Keratinocyte (primary cell): ENCODE measurements at regions not wholly inside any gene's neighbourhood (a gene's known extent, or its start where the extent isn't known, plus 50 kb on each side); places are given as distances from the start of the nearest gene placed in this dataset.

ENCODE experiments used
- DNase-seq: peaks from one replicate; pipeline ENCODE4 v3.0.0-alpha.2; 2011; ENCODE audit warnings: low read depth, missing footprints, low spot score
- FAIRE-seq: peaks from 2 replicates; lab custom pipeline; 2011; peaks lifted over from hg19 to GRCh38; lab: Jason Lieb, UNC
- H2AFZ ChIP-seq: 2 replicates; pipeline ENCODE4 v1.6.0; 2012; ENCODE audit warnings: low read length, control low read depth, inconsistent platforms; ENCODE audit not compliant: control insufficient read depth
- H3K27ac ChIP-seq: 2 replicates; pipeline ENCODE4 v1.5.1; 2011; ENCODE audit warnings: low read length; ENCODE audit not compliant: control insufficient read depth, insufficient read depth
- H3K27me3 ChIP-seq: 3 replicates; pipeline ENCODE4 v1.6.0; 2011; ENCODE audit warnings: low read length; ENCODE audit not compliant: control insufficient read depth, insufficient read depth; ENCODE audit errors: extremely low read depth
- H3K36me3 ChIP-seq, 2 experiments: 2 replicates in 1 of 2; 3 replicates in 1 of 2; pipeline ENCODE4 v1.5.1; 2011; ENCODE audit warnings: low read length in 2 of 2, mild to moderate bottlenecking in 1 of 2; ENCODE audit not compliant: control insufficient read depth in 2 of 2, insufficient read depth in 2 of 2; ENCODE audit errors: extremely low read depth in 1 of 2
- H3K4me1 ChIP-seq: 3 replicates; pipeline ENCODE4 v1.5.1; 2011; ENCODE audit warnings: low read length; ENCODE audit not compliant: control insufficient read depth, insufficient read depth; ENCODE audit errors: extremely low read depth
- H3K4me2 ChIP-seq: 3 replicates; pipeline ENCODE4 v1.6.0; 2011; ENCODE audit warnings: low read depth, low read length; ENCODE audit not compliant: control insufficient read depth, insufficient read depth; ENCODE audit errors: extremely low read depth
- H3K4me3 ChIP-seq, 3 experiments: fragments of 200-600 bp in 1 of 3; sonication (generic) in 1 of 3; 2 replicates in 2 of 3; 3 replicates in 1 of 3; pipeline ENCODE4 v1.5.1; 2011 to 2016; ENCODE audit warnings: low read length in 3 of 3, mild to moderate bottlenecking in 3 of 3, control low read depth in 2 of 3, inconsistent platforms in 1 of 3, low read depth in 1 of 3, mixed read lengths in 1 of 3, mixed run types in 1 of 3, moderate library complexity in 1 of 3; ENCODE audit not compliant: control insufficient read depth in 2 of 3, insufficient read depth in 2 of 3; ENCODE audit errors: extremely low read depth in 1 of 3
- H3K79me2 ChIP-seq: 2 replicates; pipeline ENCODE4 v1.6.0; 2012; ENCODE audit warnings: low read length; ENCODE audit not compliant: control insufficient read depth, insufficient read depth
- H3K9ac ChIP-seq: 3 replicates; pipeline ENCODE4 v1.6.0; 2011; ENCODE audit warnings: low read length; ENCODE audit not compliant: control insufficient read depth, insufficient read depth; ENCODE audit errors: extremely low read depth
- H3K9me1 ChIP-seq: 3 replicates; pipeline ENCODE4 v1.6.0; 2011; ENCODE audit warnings: low read length; ENCODE audit not compliant: control insufficient read depth, insufficient read depth; ENCODE audit errors: extremely low read depth
- H3K9me3 ChIP-seq: 2 replicates; pipeline ENCODE4 v1.5.1; 2012; ENCODE audit warnings: low read depth, low read length; ENCODE audit not compliant: control insufficient read depth
- H4K20me1 ChIP-seq: 3 replicates; pipeline ENCODE4 v1.6.0; 2011; ENCODE audit warnings: low read length; ENCODE audit not compliant: control insufficient read depth, insufficient read depth; ENCODE audit errors: extremely low read depth
- EZH2 ChIP-seq: IDR thresholded peaks from one replicate; pipeline ENCODE4 v1.6.1; 2012; ENCODE audit warnings: inconsistent platforms, mild to moderate bottlenecking, low read length, moderate library complexity
- dilution Hi-C: fragments of 300-500 bp; cut with MboI; formaldehyde crosslinking; loops from one replicate; pipeline ENCODE4 v1.7.0; 2020; ENCODE audit warnings: low sequenced_read_pairs; ENCODE audit not compliant: extremely low pct_ligation_motif_present
- TF ChIP-seq, protein P1 (sequence below), 3 experiments: IDR thresholded peaks in 1 of 3; conservative IDR thresholded peaks in 1 of 3; optimal IDR thresholded peaks in 1 of 3; 2 replicates in 2 of 3; 3 replicates in 1 of 3; pipeline versions ENCODE3 to v1.5.1; 2011; ENCODE audit warnings: low read length in 3 of 3, mild to moderate bottlenecking in 3 of 3, moderate library complexity in 2 of 3, control low read depth in 1 of 3, inconsistent platforms in 1 of 3; ENCODE audit not compliant: insufficient read depth in 2 of 3; ENCODE audit errors: extremely low read depth in 1 of 3

DNA sequence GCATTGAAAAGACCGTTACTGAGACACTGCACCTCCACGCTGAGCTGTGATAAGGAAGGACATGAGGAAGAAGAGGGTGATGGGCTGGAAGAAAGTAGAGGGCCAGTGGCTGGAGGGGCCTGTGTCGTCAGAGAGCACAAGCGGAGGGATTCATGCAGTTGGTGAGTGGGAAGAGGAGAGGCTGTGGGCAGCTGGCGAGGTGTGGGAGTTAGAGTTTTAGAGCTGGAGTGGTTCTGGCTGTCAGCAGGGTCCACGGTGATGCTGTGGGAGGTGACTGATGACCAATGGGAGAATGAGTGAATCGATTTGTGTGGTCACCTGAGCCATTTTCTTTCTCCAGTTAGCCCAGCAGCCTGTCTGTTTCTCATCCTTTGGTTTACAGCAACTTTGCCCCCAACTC lies 66.2 kb upstream of the SLC2A1 start:
- no peak for DNase-seq
- TF ChIP-seq, protein P1, sequence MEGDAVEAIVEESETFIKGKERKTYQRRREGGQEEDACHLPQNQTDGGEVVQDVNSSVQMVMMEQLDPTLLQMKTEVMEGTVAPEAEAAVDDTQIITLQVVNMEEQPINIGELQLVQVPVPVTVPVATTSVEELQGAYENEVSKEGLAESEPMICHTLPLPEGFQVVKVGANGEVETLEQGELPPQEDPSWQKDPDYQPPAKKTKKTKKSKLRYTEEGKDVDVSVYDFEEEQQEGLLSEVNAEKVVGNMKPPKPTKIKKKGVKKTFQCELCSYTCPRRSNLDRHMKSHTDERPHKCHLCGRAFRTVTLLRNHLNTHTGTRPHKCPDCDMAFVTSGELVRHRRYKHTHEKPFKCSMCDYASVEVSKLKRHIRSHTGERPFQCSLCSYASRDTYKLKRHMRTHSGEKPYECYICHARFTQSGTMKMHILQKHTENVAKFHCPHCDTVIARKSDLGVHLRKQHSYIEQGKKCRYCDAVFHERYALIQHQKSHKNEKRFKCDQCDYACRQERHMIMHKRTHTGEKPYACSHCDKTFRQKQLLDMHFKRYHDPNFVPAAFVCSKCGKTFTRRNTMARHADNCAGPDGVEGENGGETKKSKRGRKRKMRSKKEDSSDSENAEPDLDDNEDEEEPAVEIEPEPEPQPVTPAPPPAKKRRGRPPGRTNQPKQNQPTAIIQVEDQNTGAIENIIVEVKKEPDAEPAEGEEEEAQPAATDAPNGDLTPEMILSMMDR (optimal IDR thresholded peaks at IDR 0.05 in 1 of 3, IDR thresholded peaks at IDR 0.05 in 1 of 3, conservative IDR thresholded peaks at IDR 0.05 in 1 of 3; ENCODE audit: extremely low read depth in 1 of 3, insufficient read depth in 2 of 3, low read length in 3 of 3), result no peak
- TF ChIP-seq EZH2, result no peak
- no peaks in the 10 kb centered on the region for H4K20me1 ChIP-seq
- H3K4me2 ChIP-seq, result no peak overlapping the region
- H3K4me1 ChIP-seq, result peaks cover 33% of the 10 kb centered on the region
- no peaks in the 10 kb centered on the region for H3K27me3 ChIP-seq
- no peaks in the 10 kb centered on the region for H3K9me3 ChIP-seq
- no peaks in the 10 kb centered on the region for H3K36me3 ChIP-seq
- H3K9ac ChIP-seq, result no peak overlapping the region
- H3K79me2 ChIP-seq, result no peaks in the 10 kb centered on the region
- no peak overlapping the region for H3K4me3 ChIP-seq
- H2AFZ ChIP-seq, result no peak overlapping the region
- no peak overlapping the region for H3K27ac ChIP-seq
- dilution Hi-C loops, result no loop called here
- peaks cover 2% of the 10 kb centered on the region for H3K9me1 ChIP-seq
- FAIRE-seq, result no peak

DNA sequence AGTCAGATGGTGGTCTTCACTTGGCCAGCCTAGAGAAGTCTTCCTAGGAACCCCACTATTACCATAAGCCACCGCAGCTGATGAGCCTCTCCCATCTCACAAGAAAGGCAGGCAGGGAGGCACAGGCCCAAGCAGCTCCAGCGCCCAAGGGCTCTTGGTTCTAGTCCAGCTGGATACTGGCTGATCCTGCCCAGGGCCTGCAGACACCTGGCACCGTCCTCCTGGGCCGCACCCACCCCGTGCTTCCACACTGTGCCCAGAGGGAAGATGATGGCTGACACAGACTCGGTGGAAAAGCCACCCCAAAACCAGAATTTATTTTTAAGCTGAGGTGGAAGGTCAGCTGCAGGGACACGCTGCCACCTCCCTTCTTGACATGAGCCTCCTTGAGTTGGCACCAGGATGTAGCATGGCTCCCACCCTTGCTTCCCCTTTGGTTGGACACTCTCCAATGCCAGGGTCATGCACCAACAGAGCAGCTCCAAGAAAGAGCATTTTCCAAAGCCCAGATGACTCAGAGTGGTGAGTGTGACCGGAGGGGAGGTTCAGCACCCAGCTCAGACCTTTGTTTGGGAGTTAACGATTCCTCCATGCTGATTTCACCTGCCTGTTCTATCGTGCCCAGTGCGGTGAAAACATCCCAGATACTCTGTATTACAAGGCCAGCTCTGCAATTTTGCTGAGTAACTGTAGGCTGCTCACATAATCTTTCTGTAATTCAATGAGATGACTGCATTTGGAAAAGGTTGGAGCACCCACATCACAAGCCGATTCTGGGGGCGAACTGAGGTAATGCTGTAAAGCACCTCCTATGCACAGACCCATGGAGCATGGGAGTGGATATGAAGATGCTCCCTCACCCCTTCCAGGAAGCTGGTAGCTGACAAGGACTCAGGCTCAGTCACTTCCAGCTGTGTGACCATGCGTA lies 63.1 kb upstream of the SLC2A1 start:
- H3K9me3 ChIP-seq, result no peaks in the 10 kb centered on the region
- peaks cover 45% of the 10 kb centered on the region for H3K4me1 ChIP-seq
- H4K20me1 ChIP-seq, result no peaks in the 10 kb centered on the region
- TF ChIP-seq, protein P1 (optimal IDR thresholded peaks at IDR 0.05 in 1 of 3, IDR thresholded peaks at IDR 0.05 in 1 of 3, conservative IDR thresholded peaks at IDR 0.05 in 1 of 3; ENCODE audit: extremely low read depth in 1 of 3, insufficient read depth in 2 of 3, low read length in 3 of 3), result no peak
- peak overlapping the region in 2 of 3 experiments; percentile 57 to 58 for H3K4me3 ChIP-seq
- peak overlapping the region; percentile 92 for H3K27ac ChIP-seq
- H3K79me2 ChIP-seq, result no peaks in the 10 kb centered on the region
- H3K9ac ChIP-seq, result peak overlapping the region; percentile 51
- H2AFZ ChIP-seq, result peak overlapping the region; percentile 79
- peak overlapping the region; percentile 84 for H3K4me2 ChIP-seq
- FAIRE-seq (peak; percentile 100), DNase-seq (peak; percentile 93)
- no peaks in the 10 kb centered on the region for H3K36me3 ChIP-seq
- dilution Hi-C loops, result no loop called here
- peaks cover 2% of the 10 kb centered on the region for H3K9me1 ChIP-seq
- H3K27me3 ChIP-seq, result no peaks in the 10 kb centered on the region
